CD4-positive, alpha-beta T cell (primary cell): ENCODE measurements at regions not wholly inside any gene's neighbourhood (a gene's known extent, or its start where the extent isn't known, plus 50 kb on each side); places are given as distances from the start of the nearest gene placed in this dataset.

Experiments
- ATAC-seq: fragments of 200-7000 bp; cut with Tn5 transposase; one replicate; pipeline ENCODE4 v1.10.0; 2022; ENCODE audit warnings: mild to moderate bottlenecking; ENCODE audit not compliant: poor library complexity
- CTCF ChIA-PET: fragments of 350-600 bp; sonication (Branson Sonifier 250); formaldehyde crosslinking; loops from one replicate; lab custom pipeline; 2021; ENCODE audit warnings: antibody characterized with exemption, inconsistent platforms; lab: Charles Lee
- POLR2A ChIA-PET: fragments of 350-600 bp; sonication (Branson Sonifier 250); formaldehyde crosslinking; loops from one replicate; lab custom pipeline; 2021; ENCODE audit warnings: antibody characterized with exemption, inconsistent platforms; lab: Charles Lee
- DNase-seq, 14 experiments: peaks; one replicate each; pipeline ENCODE4 v3.0.0-alpha.2; 2013 to 2020; ENCODE audit warnings: mixed read lengths in 2 of 14
- H3K27ac ChIP-seq, 2 donors: one replicate each; pipeline versions ENCODE4 v1.5.1 to v1.7.0; 2013; ENCODE audit warnings: low read length in 2 of 2, low read depth in 1 of 2, mild to moderate bottlenecking in 1 of 2
- H3K27me3 ChIP-seq, 2 experiments: 1 replicate in 1 of 2; 2 replicates in 1 of 2; pipeline versions ENCODE4 v1.6.1 to v1.7.0; 2013; ENCODE audit warnings: low read length in 2 of 2, control low read depth in 1 of 2, mild to moderate bottlenecking in 1 of 2, moderate library complexity in 1 of 2; ENCODE audit not compliant: insufficient read depth in 2 of 2, control insufficient read depth in 1 of 2
- H3K36me3 ChIP-seq: one replicate; pipeline ENCODE4 v1.6.1; 2013; ENCODE audit warnings: low read length, control low read depth; ENCODE audit not compliant: insufficient read depth
- H3K4me1 ChIP-seq: one replicate; pipeline ENCODE4 v1.6.1; 2013; ENCODE audit warnings: low read length, control low read depth; ENCODE audit not compliant: insufficient read depth
- H3K4me3 ChIP-seq: one replicate; pipeline ENCODE4 v1.5.1; 2013; ENCODE audit warnings: mild to moderate bottlenecking, low read length, moderate library complexity
- H3K9me3 ChIP-seq, 2 experiments: 1 replicate in 1 of 2; 2 replicates in 1 of 2; pipeline versions ENCODE4 v1.6.1 to v1.7.0; 2013; ENCODE audit warnings: low read length in 2 of 2, mild to moderate bottlenecking in 2 of 2, control low read depth in 1 of 2, moderate library complexity in 1 of 2; ENCODE audit not compliant: control insufficient read depth in 1 of 2, insufficient read depth in 1 of 2
- H3K27ac Mint-ChIP-seq: one replicate; pipeline ENCODE4 v1.8.0; 2020; ENCODE audit warnings: mixed read lengths
- H3K27me3 Mint-ChIP-seq: one replicate; pipeline ENCODE4 v1.8.0; 2021; ENCODE audit warnings: mixed read lengths
- H3K36me3 Mint-ChIP-seq: one replicate; pipeline ENCODE4 v1.8.0; 2021; ENCODE audit warnings: low read depth, mixed read lengths
- H3K4me1 Mint-ChIP-seq: one replicate; pipeline ENCODE4 v1.8.0; 2021; ENCODE audit warnings: low read depth, mixed read lengths
- H3K4me3 Mint-ChIP-seq: one replicate; pipeline ENCODE4 v1.8.0; 2020; ENCODE audit warnings: mild to moderate bottlenecking, mixed read lengths
- H3K9me3 Mint-ChIP-seq: one replicate; pipeline ENCODE4 v1.8.0; 2020; ENCODE audit warnings: mixed read lengths
- CTCF ChIP-seq: fragments of 200-600 bp; IDR thresholded peaks from one replicate; pipeline ENCODE4 v1.8.0; 2022; ENCODE audit warnings: antibody characterized with exemption, mild to moderate bottlenecking
- intact Hi-C, 2 experiments: fragments of 100-400 bp; cut with DNase I in 1 of 2; cut with micrococcal nuclease in 1 of 2; formaldehyde crosslinking; loops; one replicate each; pipeline versions ENCODE4 v1.15.1 to v1.9.0; 2023 to 2025; cut with DNase I, micrococcal nuclease

DNA sequence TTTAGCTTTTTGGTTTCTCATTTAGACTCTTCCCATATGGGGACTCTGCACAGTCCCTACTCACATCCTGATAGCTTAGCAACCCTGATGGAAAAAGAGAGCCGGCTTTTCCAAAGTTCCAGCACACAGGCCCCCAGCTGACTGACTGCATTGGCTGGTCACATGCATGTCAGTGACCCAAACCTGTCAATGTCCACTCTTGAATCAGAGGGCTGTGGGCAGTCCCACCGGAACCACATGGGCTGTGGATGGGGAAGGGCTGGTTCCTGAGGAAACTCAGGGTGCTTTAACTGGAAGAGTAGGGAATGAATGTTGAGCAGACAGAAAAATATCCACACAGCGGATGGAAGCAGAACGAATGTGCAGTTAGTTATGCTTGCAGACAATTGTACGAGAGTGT, 136.6 kb downstream of the NSG2 start:
- intact Hi-C loops: no loop called here
- no peaks in the 10 kb centered on the region for H3K4me1 ChIP-seq
- ChIA-PET POLR2A (no interaction called here), CTCF (no interaction called here)
- H3K27ac Mint-ChIP-seq: no peak overlapping the region
- peaks cover 9% of the 10 kb centered on the region for H3K27me3 Mint-ChIP-seq
- DNase-seq (no peak), ATAC-seq (no peak)
- H3K36me3 Mint-ChIP-seq: no peaks in the 10 kb centered on the region
- H3K9me3 Mint-ChIP-seq: peaks cover 3% of the 10 kb centered on the region
- H3K4me1 Mint-ChIP-seq: no peaks in the 10 kb centered on the region
- H3K4me3 ChIP-seq: no peak overlapping the region
- peaks cover 0 to 2% of the 10 kb centered on the region in 2 experiments for H3K27me3 ChIP-seq
- no peaks in the 10 kb centered on the region for H3K9me3 ChIP-seq
- H3K4me3 Mint-ChIP-seq: no peak overlapping the region
- TF ChIP-seq CTCF: no peak
- H3K27ac ChIP-seq: no peak overlapping the region
- no peaks in the 10 kb centered on the region for H3K36me3 ChIP-seq

- ATAC-seq (no peak), DNase-seq (no peak)
- Histone ChIP-seq H3K9me3 (no peaks in the 10 kb centered on the region), H3K27me3 (peaks cover 0 to 2% of the 10 kb centered on the region in 2 experiments), H3K4me1 (no peaks in the 10 kb centered on the region), H3K27ac (no peak overlapping the region), H3K36me3 (no peaks in the 10 kb centered on the region), H3K4me3 (no peak overlapping the region)
- no peaks in the 10 kb centered on the region for H3K36me3 Mint-ChIP-seq
- H3K9me3 Mint-ChIP-seq: no peaks in the 10 kb centered on the region
- CTCF ChIA-PET: no interaction called here
- TF ChIP-seq CTCF: no peak
- no peaks in the 10 kb centered on the region for H3K4me1 Mint-ChIP-seq
- no peak overlapping the region for H3K4me3 Mint-ChIP-seq
- POLR2A ChIA-PET: no interaction called here
- peaks cover 16% of the 10 kb centered on the region for H3K27me3 Mint-ChIP-seq
- no peak overlapping the region for H3K27ac Mint-ChIP-seq
- intact Hi-C loops: no loop called here
Observed at GRCh38 chr5:174183701-174184100, 138.2 kb downstream of the NSG2 start.

GRCh38 chr5:174185506-174185905, 140.0 kb downstream of the NSG2 start:
- Histone ChIP-seq H3K36me3 (no peaks in the 10 kb centered on the region), H3K4me1 (no peaks in the 10 kb centered on the region), H3K4me3 (no peak overlapping the region), H3K27ac (no peak overlapping the region), H3K27me3 (peaks cover 0 to 2% of the 10 kb centered on the region in 2 experiments), H3K9me3 (peaks cover 0 to 5% of the 10 kb centered on the region in 2 experiments)
- H3K27me3 Mint-ChIP-seq: peaks cover 16% of the 10 kb centered on the region
- ATAC-seq: no peak
- H3K4me3 Mint-ChIP-seq: no peak overlapping the region
- POLR2A ChIA-PET: no interaction called here
- intact Hi-C loops: no loop called here
- DNase-seq: no peak
- H3K9me3 Mint-ChIP-seq: no peaks in the 10 kb centered on the region
- no peaks in the 10 kb centered on the region for H3K36me3 Mint-ChIP-seq
- H3K27ac Mint-ChIP-seq: no peak overlapping the region
- no peaks in the 10 kb centered on the region for H3K4me1 Mint-ChIP-seq
- CTCF ChIA-PET: no interaction called here
- no peak for TF ChIP-seq CTCF
